ENCODE measurements at regions not wholly inside any gene's neighbourhood (a gene's known extent, or its start where the extent isn't known, plus 50 kb on each side); places are given as distances from the start of the nearest gene placed in this dataset.

- intact Hi-C loops (cut with DNase I): no loop called here
- ATAC-seq (no peak), DNase-seq (ENCODE audit: low spot score) (no peak)
Observed at GRCh38 chr16:64742455-64743223, 379.2 kb downstream of the CDH11 start.

GRCh38 chr16:64740261-64740660 lies 381.6 kb downstream of the CDH11 start:
- no peak for DNase-seq (ENCODE audit: low spot score)
- intact Hi-C loops (cut with DNase I): no loop called here
- ATAC-seq: no peak

DNA sequence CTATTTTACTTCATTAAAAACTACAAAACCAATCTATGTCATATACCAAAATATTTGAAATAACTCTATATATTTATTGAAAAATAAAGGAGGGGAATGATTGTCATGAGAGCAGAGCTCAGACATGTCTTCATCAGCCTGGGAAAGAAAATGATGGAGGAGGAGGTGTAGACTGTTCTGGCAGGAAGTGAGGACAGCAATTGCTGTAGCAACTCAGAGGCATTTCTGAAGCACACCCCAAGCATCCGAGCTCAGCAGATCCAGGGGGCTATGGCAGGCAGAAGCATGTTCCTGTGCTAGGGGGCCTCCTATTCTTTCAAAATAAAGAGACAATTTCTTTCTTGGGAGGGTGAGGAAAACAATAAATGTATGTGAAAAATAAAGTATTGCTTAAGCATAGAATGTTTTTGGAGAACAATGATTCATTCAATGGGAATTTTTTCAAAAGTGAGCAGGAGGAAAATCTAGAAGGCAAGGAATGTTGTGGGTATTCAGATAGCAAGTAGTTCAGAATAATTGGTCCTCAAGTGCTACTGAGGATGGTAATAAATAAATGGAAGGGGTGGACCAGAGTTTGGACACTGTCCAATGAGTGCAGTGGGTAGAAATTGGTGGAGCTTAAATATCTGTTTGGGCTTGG lies 383.4 kb downstream of the CDH11 start:
- intact Hi-C loops (cut with DNase I): no loop called here
- ATAC-seq (no peak), DNase-seq (ENCODE audit: low spot score) (no peak)

DNA sequence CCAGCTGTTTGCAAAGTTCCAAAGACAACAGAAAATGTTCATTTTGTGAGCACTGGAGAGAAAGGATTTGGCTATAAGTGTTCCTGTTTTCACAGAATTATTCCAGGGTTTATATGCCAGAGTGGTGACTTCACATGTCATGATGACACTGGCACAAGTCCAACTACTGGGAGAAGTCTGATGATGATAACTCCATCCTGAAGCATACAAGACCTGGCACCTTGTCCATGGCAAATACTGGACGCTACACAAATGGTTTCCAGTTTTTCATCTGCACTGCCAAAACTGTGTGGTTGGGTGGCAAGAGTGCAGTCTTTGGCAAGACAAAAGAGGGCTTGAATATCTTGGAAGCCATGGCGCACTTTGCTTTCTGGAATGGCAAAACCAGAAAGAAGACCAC lies 385.0 kb downstream of the CDH11 start:
- intact Hi-C loops (cut with DNase I): no loop called here
- ATAC-seq (no peak), DNase-seq (ENCODE audit: low spot score) (no peak)

DNA sequence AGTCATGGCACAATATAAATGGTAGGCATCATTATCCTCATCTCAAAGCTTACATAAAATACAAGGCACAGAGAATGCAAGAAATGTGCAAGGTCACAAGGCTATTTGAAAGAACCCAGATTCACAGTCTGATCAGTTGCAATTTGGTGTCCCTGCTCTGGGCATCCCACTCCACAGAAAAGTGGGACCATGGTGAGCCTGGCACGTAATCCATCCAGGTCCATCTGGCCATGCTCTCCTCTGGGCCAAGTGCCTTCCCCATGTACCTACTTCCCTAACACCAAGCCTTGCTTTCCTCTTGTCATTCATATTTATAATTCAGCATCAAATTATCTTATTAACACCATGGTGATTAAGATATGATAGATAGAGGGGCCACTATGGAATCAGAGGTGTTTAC lies 390.0 kb downstream of the CDH11 start:
- intact Hi-C loops (cut with DNase I): no loop called here

DNA sequence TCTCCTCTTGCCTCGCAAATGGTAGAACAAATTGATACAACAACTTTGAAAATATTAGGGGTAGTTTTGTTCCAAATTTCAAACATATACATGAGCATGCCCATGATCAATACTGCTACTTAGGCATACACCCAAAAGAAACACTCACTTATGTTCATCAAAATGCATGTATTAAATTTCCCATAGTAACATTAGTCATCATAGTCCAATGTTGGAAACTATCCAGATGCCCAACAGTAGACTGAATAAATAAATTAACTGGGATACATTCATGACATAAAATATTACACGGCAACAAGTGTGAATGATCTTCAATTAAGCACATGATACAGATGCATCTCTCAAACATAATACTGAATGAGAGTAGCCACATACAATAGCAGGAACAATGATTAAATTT lies 391.6 kb downstream of the CDH11 start:
- no peak for DNase-seq (ENCODE audit: low spot score)
- ATAC-seq: no peak
- intact Hi-C loops (cut with DNase I): no loop called here

More for the DNA sequence above, 390.0 kb downstream of the CDH11 start:
- no peak for DNase-seq (ENCODE audit: low spot score)
- no peak for ATAC-seq

DNA sequence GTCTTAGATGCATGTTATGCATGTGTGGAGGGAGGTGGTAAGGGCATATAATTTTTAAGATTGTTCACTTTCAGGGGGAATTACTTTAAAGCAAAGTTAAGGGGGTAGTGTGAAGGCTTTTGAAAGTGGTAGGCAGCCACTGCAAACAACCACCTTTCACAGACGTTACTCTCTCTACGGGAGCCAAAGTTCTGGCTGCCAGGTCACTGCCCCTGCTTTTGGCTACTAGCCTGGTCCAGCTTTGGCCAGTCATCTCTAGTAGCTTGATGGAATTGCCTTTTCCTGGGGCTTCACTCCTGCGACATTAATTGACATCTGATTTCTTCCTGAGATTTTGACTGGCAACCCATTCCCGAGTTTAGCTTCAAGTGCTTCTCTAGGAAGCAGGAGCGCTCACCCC lies 397.5 kb downstream of the CDH11 start:
- DNase-seq (ENCODE audit: low spot score) (no peak), ATAC-seq (no peak)
- intact Hi-C loops (cut with DNase I): no loop called here

GRCh38 chr16:64718486-64718885 lies 403.4 kb downstream of the CDH11 start:
- intact Hi-C loops (cut with DNase I): no loop called here
- DNase-seq (ENCODE audit: low spot score) (no peak), ATAC-seq (no peak)

- no peak for DNase-seq (ENCODE audit: low spot score)
- intact Hi-C loops (cut with DNase I): no loop called here
- ATAC-seq: no peak
Observed at GRCh38 chr16:64717871-64718270, 404.0 kb downstream of the CDH11 start.

DNA sequence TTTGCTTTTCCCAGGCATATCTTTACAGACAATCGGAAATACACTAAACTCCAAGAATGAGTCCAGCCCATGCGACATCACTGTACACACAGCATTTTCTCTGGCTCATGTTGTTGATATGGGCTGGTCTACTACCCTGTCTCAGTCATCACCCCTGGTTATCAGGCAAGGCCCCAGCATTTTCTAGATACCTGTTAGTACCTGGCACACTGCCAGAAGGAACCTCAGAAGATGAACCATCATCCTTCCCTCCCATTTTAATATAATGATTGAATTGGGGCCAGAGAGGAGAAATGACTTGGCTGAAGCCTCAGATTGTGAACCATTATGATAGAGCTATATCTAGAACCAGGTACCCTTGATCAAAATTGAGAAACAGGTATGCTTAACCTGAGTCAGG lies 406.2 kb downstream of the CDH11 start:
- DNase-seq (ENCODE audit: low spot score) (no peak), ATAC-seq (no peak)
- intact Hi-C loops (cut with DNase I): no loop called here

DNA sequence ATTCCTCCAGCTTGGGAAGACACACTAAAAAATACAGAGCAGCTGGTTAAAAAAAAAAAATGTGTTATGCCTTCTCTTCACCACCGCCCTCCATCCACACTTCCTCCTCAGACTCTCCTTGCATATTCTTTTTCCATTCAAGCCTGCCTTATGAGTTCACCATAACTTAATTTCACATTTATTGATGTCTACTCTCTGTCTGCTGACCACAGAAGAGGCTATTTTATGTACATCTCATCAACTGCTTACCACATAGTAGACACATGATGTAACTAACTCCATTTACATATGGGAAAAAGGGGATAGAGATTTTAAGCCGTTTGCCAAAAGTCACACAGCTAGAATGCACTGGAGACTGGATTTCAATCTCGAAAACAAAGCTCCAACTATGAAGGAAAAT lies 409.8 kb downstream of the CDH11 start:
- intact Hi-C loops (cut with DNase I): no loop called here
- DNase-seq (ENCODE audit: low spot score) (no peak), ATAC-seq (no peak)

- DNase-seq (ENCODE audit: low spot score) (no peak), ATAC-seq (no peak)
- intact Hi-C loops (cut with DNase I): no loop called here
Observed at GRCh38 chr16:64711596-64711995, 410.3 kb downstream of the CDH11 start.

GRCh38 chr16:64711026-64711425 lies 410.8 kb downstream of the CDH11 start:
- peak; percentile 85 for ATAC-seq
- DNase-seq (ENCODE audit: low spot score): no peak
- intact Hi-C loops (cut with DNase I): no loop called here

GRCh38 chr16:64705443-64705842 lies 416.4 kb downstream of the CDH11 start:
- intact Hi-C loops (cut with DNase I): no loop called here
- no peak for DNase-seq (ENCODE audit: low spot score)
- no peak for ATAC-seq

GRCh38 chr16:64704386-64704785 lies 417.5 kb downstream of the CDH11 start:
- intact Hi-C loops (cut with DNase I): no loop called here
- ATAC-seq: no peak
- no peak for DNase-seq (ENCODE audit: low spot score)

GRCh38 chr16:64702415-64702814 lies 419.4 kb downstream of the CDH11 start:
- intact Hi-C loops (cut with DNase I): no loop called here
- ATAC-seq: no peak
- DNase-seq (ENCODE audit: low spot score): no peak

GRCh38 chr16:64700628-64701027 lies 421.2 kb downstream of the CDH11 start:
- DNase-seq (ENCODE audit: low spot score) (no peak), ATAC-seq (no peak)
- intact Hi-C loops (cut with DNase I): no loop called here

DNA sequence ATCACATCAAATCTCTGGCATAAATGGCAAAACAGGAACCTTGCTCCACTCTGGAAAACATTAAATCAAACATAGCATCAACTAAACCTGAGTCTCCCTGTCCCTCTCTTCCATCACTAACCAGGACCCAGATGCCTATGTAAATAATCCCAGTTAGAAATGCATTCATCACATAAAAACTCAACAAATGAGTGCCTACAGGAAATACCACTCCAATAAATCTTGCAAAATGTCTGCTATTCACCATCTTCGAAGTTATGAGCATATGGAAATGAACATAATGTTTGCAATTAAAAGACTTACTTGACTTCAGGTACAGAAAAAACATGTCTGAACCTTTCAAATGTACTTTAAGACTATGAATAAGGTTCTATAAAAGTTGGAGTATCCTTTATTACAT lies 425.0 kb downstream of the CDH11 start:
- ATAC-seq: no peak
- DNase-seq (ENCODE audit: low spot score): no peak
- intact Hi-C loops (cut with DNase I): no loop called here

DNA sequence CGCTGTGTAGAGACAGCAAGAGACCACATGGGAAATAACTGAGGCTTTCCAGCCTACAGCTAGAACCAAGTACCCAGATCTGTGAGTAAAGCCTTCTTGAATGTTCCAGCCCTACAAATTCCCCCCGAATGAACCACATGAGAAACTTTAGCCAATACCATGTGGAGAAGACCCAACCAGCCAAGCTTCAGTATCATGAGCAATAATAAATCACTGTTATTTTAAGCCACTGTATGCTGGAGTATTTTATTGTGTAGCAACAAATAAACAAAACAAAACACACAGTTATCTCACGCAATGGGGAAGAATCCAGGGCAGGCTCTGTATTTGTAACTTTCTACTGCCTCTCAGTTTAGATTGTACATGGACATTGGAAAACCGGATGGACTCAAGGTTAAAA lies 426.2 kb downstream of the CDH11 start:
- intact Hi-C loops (cut with DNase I): no loop called here
- ATAC-seq: no peak
- no peak for DNase-seq (ENCODE audit: low spot score)

- intact Hi-C loops (cut with DNase I): no loop called here
- ATAC-seq: no peak
- DNase-seq (ENCODE audit: low spot score): no peak
Observed at GRCh38 chr16:64693946-64694345, 427.9 kb downstream of the CDH11 start.

DNA sequence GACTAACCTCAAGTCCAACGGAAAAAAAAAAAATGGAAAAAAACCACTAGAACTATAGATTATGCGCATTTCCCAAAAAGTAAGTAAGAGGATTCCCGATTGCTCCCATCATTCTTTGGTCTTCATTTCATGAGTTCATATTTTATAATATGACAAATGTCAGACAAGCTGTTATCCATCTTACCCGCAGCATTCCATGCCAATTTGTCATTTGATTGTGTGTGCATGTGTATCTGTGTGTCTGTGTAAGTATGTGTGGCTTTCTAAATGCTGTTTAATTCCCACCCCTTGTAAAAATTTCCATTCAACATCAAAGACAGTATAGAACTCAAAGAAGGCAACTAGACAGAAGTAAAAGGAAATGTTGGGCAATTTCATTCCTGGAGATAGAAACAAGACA lies 434.1 kb downstream of the CDH11 start:
- intact Hi-C loops (cut with DNase I): no loop called here
- ATAC-seq (no peak), DNase-seq (ENCODE audit: low spot score) (no peak)
